ENCODE measurements at regions not wholly inside any gene's neighbourhood (a gene's known extent, or its start where the extent isn't known, plus 50 kb on each side); places are given as distances from the start of the nearest gene placed in this dataset.

DNA sequence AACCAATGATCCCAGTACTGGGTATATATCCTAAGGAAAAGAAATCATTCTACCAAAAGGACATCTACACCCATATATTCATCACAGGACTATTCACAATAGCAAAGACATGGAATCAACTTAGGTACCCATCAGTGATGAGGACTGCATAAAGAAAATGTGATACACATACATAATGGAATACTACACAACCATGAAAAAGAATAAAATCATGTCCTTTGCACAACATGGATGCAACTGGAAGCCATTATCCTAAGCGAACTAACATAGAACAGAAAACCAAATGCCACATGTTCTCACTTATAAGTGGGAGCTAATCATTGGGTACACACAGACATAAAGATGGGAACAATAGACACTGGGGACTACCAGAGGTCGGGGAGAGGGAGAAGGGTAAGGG lies 86.0 kb upstream of the LGR5 start:
- Mint-ChIP-seq H3K27ac (no peak overlapping the region), H3K27me3 (no peaks in the 10 kb centered on the region), H3K9me3 (no peaks in the 10 kb centered on the region), H3K36me3 (no peaks in the 10 kb centered on the region), H3K4me3 (no peak overlapping the region), H3K4me1 (ENCODE audit: unreplicated experiment) (no peaks in the 10 kb centered on the region)
- DNase-seq (ENCODE audit: extremely low spot score, unreplicated experiment), result no peak
- TF ChIP-seq, protein P1, sequence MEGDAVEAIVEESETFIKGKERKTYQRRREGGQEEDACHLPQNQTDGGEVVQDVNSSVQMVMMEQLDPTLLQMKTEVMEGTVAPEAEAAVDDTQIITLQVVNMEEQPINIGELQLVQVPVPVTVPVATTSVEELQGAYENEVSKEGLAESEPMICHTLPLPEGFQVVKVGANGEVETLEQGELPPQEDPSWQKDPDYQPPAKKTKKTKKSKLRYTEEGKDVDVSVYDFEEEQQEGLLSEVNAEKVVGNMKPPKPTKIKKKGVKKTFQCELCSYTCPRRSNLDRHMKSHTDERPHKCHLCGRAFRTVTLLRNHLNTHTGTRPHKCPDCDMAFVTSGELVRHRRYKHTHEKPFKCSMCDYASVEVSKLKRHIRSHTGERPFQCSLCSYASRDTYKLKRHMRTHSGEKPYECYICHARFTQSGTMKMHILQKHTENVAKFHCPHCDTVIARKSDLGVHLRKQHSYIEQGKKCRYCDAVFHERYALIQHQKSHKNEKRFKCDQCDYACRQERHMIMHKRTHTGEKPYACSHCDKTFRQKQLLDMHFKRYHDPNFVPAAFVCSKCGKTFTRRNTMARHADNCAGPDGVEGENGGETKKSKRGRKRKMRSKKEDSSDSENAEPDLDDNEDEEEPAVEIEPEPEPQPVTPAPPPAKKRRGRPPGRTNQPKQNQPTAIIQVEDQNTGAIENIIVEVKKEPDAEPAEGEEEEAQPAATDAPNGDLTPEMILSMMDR (conservative IDR thresholded peaks at IDR 0.05), result no peak

DNA sequence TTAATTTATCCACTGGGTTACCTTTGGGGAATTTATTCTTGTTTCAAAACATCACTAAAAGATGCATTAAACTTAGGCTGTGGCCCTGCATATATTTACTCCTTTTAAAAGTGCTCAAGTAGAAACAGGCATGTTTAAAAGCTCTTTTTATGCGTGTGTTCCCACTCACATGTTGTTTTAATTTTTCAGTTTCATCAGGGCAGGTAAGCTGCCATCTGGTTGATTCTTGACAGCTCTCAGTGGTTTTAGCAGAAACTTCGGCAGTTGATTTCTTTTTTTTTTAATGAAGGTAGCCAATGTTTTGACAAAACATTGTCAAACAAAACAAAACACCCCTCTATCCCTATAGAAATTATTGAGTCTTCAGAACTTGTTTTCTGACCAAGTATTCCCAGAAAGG lies 89.6 kb upstream of the LGR5 start:
- no peak overlapping the region for H3K4me3 Mint-ChIP-seq
- no peaks in the 10 kb centered on the region for H3K4me1 Mint-ChIP-seq (ENCODE audit: unreplicated experiment)
- H3K36me3 Mint-ChIP-seq, result no peaks in the 10 kb centered on the region
- TF ChIP-seq, protein P1 (conservative IDR thresholded peaks at IDR 0.05), result no peak
- H3K27ac Mint-ChIP-seq, result no peak overlapping the region
- no peak for DNase-seq (ENCODE audit: extremely low spot score, unreplicated experiment)
- H3K27me3 Mint-ChIP-seq, result no peaks in the 10 kb centered on the region
- H3K9me3 Mint-ChIP-seq, result no peaks in the 10 kb centered on the region

DNA sequence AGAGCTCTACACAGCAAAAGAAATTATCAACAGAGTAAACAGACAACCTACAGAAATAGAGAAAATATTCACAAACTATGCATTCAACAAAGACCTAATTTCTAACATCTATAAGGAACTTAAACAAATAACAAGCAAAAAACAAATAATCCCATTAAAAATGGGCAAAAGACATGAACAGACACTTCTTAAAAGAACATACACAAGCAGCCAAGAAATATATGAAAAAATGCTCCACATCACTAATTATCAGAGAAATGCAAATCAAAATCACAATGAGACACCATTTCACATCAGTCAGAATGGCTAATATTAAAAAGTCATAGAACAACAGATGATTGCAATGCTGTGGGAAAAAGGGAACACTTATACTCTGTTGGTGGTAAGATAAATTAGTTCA lies 100.7 kb upstream of the LGR5 start:
- DNase-seq (ENCODE audit: extremely low spot score, unreplicated experiment), result no peak
- TF ChIP-seq, protein P1 (conservative IDR thresholded peaks at IDR 0.05), result no peak
- Mint-ChIP-seq H3K27me3 (no peaks in the 10 kb centered on the region), H3K9me3 (peaks cover 4% of the 10 kb centered on the region), H3K4me1 (ENCODE audit: unreplicated experiment) (no peaks in the 10 kb centered on the region), H3K4me3 (no peak overlapping the region), H3K36me3 (no peaks in the 10 kb centered on the region), H3K27ac (no peak overlapping the region)

DNA sequence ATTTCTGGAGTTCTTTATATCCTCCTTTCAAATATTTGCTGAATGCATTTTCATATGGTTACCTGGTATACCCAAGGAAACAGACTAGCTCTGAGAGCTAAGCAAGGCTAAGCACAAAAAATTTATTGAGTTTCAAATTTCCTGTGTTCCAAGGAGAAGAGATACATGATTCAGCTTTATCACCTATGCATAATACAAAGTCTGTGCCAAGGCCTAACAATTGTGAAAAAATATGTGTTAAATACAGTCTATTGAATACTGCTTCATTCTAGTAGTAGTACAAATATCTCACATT lies 103.7 kb upstream of the LGR5 start:
- peaks cover 4% of the 10 kb centered on the region for H3K9me3 Mint-ChIP-seq
- H3K4me3 Mint-ChIP-seq, result no peak overlapping the region
- H3K27me3 Mint-ChIP-seq, result no peaks in the 10 kb centered on the region
- H3K36me3 Mint-ChIP-seq, result no peaks in the 10 kb centered on the region
- no peak overlapping the region for H3K27ac Mint-ChIP-seq
- H3K4me1 Mint-ChIP-seq (ENCODE audit: unreplicated experiment), result no peaks in the 10 kb centered on the region
- no peak for DNase-seq (ENCODE audit: extremely low spot score, unreplicated experiment)
- TF ChIP-seq, protein P1 (conservative IDR thresholded peaks at IDR 0.05), result no peak

DNA sequence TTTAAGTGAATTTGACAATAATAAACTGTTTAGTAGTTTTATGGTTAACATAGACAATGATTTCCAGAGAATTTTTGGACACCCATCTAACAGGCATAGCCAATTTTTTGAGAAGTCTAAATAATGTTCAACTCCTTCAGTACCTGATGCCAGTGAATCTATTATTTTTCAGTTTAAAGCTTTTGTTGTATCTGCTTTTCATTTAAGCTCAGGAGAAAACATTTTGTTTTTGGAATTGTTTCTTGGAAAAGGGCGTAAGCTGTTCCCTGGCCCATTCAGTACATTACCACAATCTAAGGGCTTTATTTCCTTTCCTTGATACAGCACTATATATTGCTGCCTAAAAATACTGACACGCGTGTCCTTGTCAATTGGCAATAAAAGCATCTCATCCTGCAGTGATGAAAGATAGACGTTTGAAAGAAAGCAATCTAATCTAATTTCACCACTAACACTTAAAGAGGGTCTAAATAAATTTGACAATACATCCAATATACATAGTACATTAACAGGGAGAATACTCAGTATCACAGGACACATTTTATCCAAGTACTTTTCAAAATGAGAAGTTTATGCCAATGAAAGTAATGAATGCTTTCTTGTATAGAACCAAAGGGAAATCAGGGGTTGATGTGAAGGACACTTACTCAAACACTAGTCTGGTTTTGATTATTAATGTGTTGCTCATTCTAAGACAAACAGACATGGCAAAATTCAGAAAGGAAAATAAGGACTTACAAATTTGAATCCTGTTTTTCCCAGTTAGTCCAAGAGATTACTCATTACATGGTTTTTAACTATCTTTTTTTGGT lies 104.2 kb upstream of the LGR5 start:
- no peaks in the 10 kb centered on the region for H3K36me3 Mint-ChIP-seq
- H3K9me3 Mint-ChIP-seq, result peaks cover 4% of the 10 kb centered on the region
- no peak for DNase-seq (ENCODE audit: extremely low spot score, unreplicated experiment)
- no peaks in the 10 kb centered on the region for H3K4me1 Mint-ChIP-seq (ENCODE audit: unreplicated experiment)
- H3K27me3 Mint-ChIP-seq, result no peaks in the 10 kb centered on the region
- no peak overlapping the region for H3K27ac Mint-ChIP-seq
- TF ChIP-seq, protein P1 (conservative IDR thresholded peaks at IDR 0.05), result no peak
- H3K4me3 Mint-ChIP-seq, result no peak overlapping the region

Measured in type B pancreatic cell (in vitro differentiated cells).